H9 (cell line): ENCODE measurements at regions not wholly inside any gene's neighbourhood (a gene's known extent, or its start where the extent isn't known, plus 50 kb on each side); places are given as distances from the start of the nearest gene placed in this dataset.

Experiments
- DNase-seq: peaks from one replicate; pipeline ENCODE4 v3.0.0-alpha.2; 2017
- H2AFZ ChIP-seq: one replicate; pipeline ENCODE4 v1.6.1; 2013; ENCODE audit warnings: mild to moderate bottlenecking, low read length, control low read depth, moderate library complexity
- H2AK5ac ChIP-seq: 2 replicates; pipeline ENCODE4 v1.6.1; 2013; ENCODE audit warnings: low read length, control low read depth, mixed read lengths; ENCODE audit not compliant: insufficient read length
- H2BK120ac ChIP-seq: one replicate; pipeline ENCODE4 v1.6.1; 2013; ENCODE audit warnings: low read depth, mild to moderate bottlenecking, low read length, control low read depth, inconsistent platforms; ENCODE audit not compliant: poor library complexity, severe bottlenecking
- H2BK12ac ChIP-seq: 2 replicates; pipeline ENCODE4 v1.6.1; 2013; ENCODE audit warnings: low read length, control low read depth, mixed read lengths, low read depth; ENCODE audit not compliant: insufficient read length
- H2BK15ac ChIP-seq: 2 replicates; pipeline ENCODE4 v1.6.1; 2013; ENCODE audit warnings: low read depth, low read length, control low read depth
- H2BK20ac ChIP-seq: one replicate; pipeline ENCODE4 v1.6.1; 2013; ENCODE audit warnings: low read depth, mild to moderate bottlenecking, low read length, control low read depth, inconsistent platforms; ENCODE audit not compliant: poor library complexity, severe bottlenecking
- H2BK5ac ChIP-seq: 2 replicates; pipeline ENCODE4 v1.6.1; 2013; ENCODE audit warnings: low read length, control low read depth, mixed read lengths; ENCODE audit not compliant: insufficient read length
- H3K14ac ChIP-seq: 2 replicates; pipeline ENCODE4 v1.6.1; 2013; ENCODE audit warnings: low read length, control low read depth; ENCODE audit not compliant: insufficient read depth
- H3K18ac ChIP-seq: 2 replicates; pipeline ENCODE4 v1.6.1; 2013; ENCODE audit warnings: low read depth, mild to moderate bottlenecking, mixed read lengths, low read length, control low read depth; ENCODE audit not compliant: insufficient read length
- H3K23ac ChIP-seq: 2 replicates; pipeline ENCODE4 v1.6.1; 2013; ENCODE audit warnings: low read length, control low read depth, mixed read lengths, low read depth; ENCODE audit not compliant: insufficient read length
- H3K23me2 ChIP-seq: 2 replicates; pipeline ENCODE4 v1.6.1; 2013; ENCODE audit warnings: low read depth, mild to moderate bottlenecking, mixed read lengths, low read length, control low read depth; ENCODE audit not compliant: insufficient read length, poor library complexity, severe bottlenecking
- H3K27ac ChIP-seq: 2 replicates; pipeline ENCODE4 v1.5.1; 2013; ENCODE audit warnings: low read length, control low read depth, mixed read lengths, low read depth; ENCODE audit not compliant: insufficient read length
- H3K27me3 ChIP-seq: 2 replicates; pipeline ENCODE4 v1.6.1; 2013; ENCODE audit warnings: low read length, control low read depth, inconsistent platforms; ENCODE audit not compliant: insufficient read depth
- H3K4ac ChIP-seq: 2 replicates; pipeline ENCODE4 v1.6.1; 2013; ENCODE audit warnings: low read depth, mild to moderate bottlenecking, control low read depth, inconsistent platforms, low read length, moderate library complexity
- H3K4me1 ChIP-seq: 2 replicates; pipeline ENCODE4 v1.6.1; 2013; ENCODE audit warnings: low read length, control low read depth, inconsistent platforms; ENCODE audit not compliant: insufficient read depth
- H3K4me2 ChIP-seq: 2 replicates; pipeline ENCODE4 v1.6.1; 2013; ENCODE audit warnings: low read length, control low read depth, mixed read lengths; ENCODE audit not compliant: insufficient read length, insufficient read depth
- H3K56ac ChIP-seq: 2 replicates; pipeline ENCODE4 v1.6.1; 2013; ENCODE audit warnings: low read depth, mild to moderate bottlenecking, mixed read lengths, low read length, control low read depth; ENCODE audit not compliant: insufficient read length
- H3K79me1 ChIP-seq: 2 replicates; pipeline ENCODE4 v1.6.1; 2013; ENCODE audit warnings: low read depth, mild to moderate bottlenecking, moderate library complexity, low read length, control low read depth, inconsistent platforms; ENCODE audit not compliant: insufficient read depth, poor library complexity, severe bottlenecking
- H3K79me2 ChIP-seq: 2 replicates; pipeline ENCODE4 v1.6.1; 2013; ENCODE audit warnings: low read length, control low read depth, inconsistent platforms; ENCODE audit not compliant: insufficient read depth
- H3K9ac ChIP-seq: 2 replicates; pipeline ENCODE4 v1.6.1; 2013; ENCODE audit warnings: low read length, control low read depth, mixed read lengths; ENCODE audit not compliant: insufficient read length; ENCODE audit errors: extremely low read depth
- H3K9me3 ChIP-seq: one replicate; pipeline ENCODE4 v1.6.1; 2013; ENCODE audit warnings: low read depth, low read length, inconsistent platforms; ENCODE audit not compliant: control insufficient read depth
- H3T11ph ChIP-seq: one replicate; pipeline ENCODE4 v1.6.1; 2013; ENCODE audit warnings: mild to moderate bottlenecking, low read length, control low read depth, inconsistent platforms
- H4K20me1 ChIP-seq: one replicate; pipeline ENCODE4 v1.6.1; 2013; ENCODE audit not compliant: control insufficient read depth, insufficient read length, insufficient read depth
- H4K5ac ChIP-seq: 2 replicates; pipeline ENCODE4 v1.6.1; 2013; ENCODE audit warnings: low read depth, mild to moderate bottlenecking, mixed read lengths, low read length, control low read depth; ENCODE audit not compliant: insufficient read length
- H4K8ac ChIP-seq: replicated peaks from 2 replicates; pipeline ENCODE4 v1.6.1; 2013; ENCODE audit warnings: low read length, control low read depth, mixed read lengths, low read depth; ENCODE audit not compliant: insufficient read length
- H4K91ac ChIP-seq: 2 replicates; pipeline ENCODE4 v1.6.1; 2013; ENCODE audit warnings: low read depth, mild to moderate bottlenecking, moderate library complexity, mixed read lengths, low read length, control low read depth; ENCODE audit not compliant: insufficient read length
- H3K27ac Mint-ChIP-seq, 3 experiments: 2 replicates in 2 of 3; 3 replicates in 1 of 3; pipeline ENCODE4 v1.8.0; 2020 to 2021; ENCODE audit warnings: mixed read lengths in 3 of 3, mild to moderate bottlenecking in 1 of 3, moderate library complexity in 1 of 3
- H3K27me3 Mint-ChIP-seq: 2 replicates; pipeline ENCODE4 v1.8.0; 2021; ENCODE audit warnings: low read depth, mild to moderate bottlenecking, moderate library complexity, mixed read lengths
- H3K36me3 Mint-ChIP-seq, 3 experiments: 2 replicates in 2 of 3; 3 replicates in 1 of 3; pipeline ENCODE4 v1.8.0; 2020 to 2021; ENCODE audit warnings: low read depth in 3 of 3, mixed read lengths in 3 of 3; ENCODE audit not compliant: insufficient read depth in 1 of 3
- H3K4me1 Mint-ChIP-seq, 2 experiments: 2 replicates each; pipeline ENCODE4 v1.8.0; 2020; ENCODE audit warnings: mixed read lengths in 2 of 2
- H3K4me3 Mint-ChIP-seq, 2 experiments: 2 replicates in 1 of 2; 3 replicates in 1 of 2; pipeline ENCODE4 v1.8.0; 2020 to 2021; ENCODE audit warnings: mild to moderate bottlenecking in 2 of 2, mixed read lengths in 2 of 2, moderate library complexity in 1 of 2
- H3K9me3 Mint-ChIP-seq, 2 experiments: 2 replicates in 1 of 2; 3 replicates in 1 of 2; pipeline ENCODE4 v1.8.0; 2020; ENCODE audit warnings: mild to moderate bottlenecking in 2 of 2, mixed read lengths in 2 of 2, moderate library complexity in 1 of 2
- CTCF ChIP-seq: fragments of 200-600 bp; sonication (generic); conservative IDR thresholded peaks from 3 replicates; pipeline ENCODE4 v1.8.0; 2021; ENCODE audit warnings: antibody characterized with exemption, mild to moderate bottlenecking
- WGBS: extraction: QIAGEN DNeasy Blood & Tissue Kit; methylation state at CpG from one replicate; pipeline ENCODE4 v1.1.7; 2013; ENCODE audit warnings: missing lambda C conversion rate, low lambda C conversion rate, mixed read lengths; ENCODE audit not compliant: insufficient read length; ENCODE audit errors: extremely low coverage; 5-methylcytosine and 5-hydroxymethylcytosine counted together

- no peak overlapping the region for H3K56ac ChIP-seq
- no peak overlapping the region for H2BK20ac ChIP-seq
- H3K23me2 ChIP-seq: no peaks in the 10 kb centered on the region
- no peak overlapping the region for H4K91ac ChIP-seq
- H3K27me3 Mint-ChIP-seq: no peaks in the 10 kb centered on the region
- no peak overlapping the region for H3K9ac ChIP-seq
- no peak for DNase-seq
- TF ChIP-seq CTCF: no peak
- no peak overlapping the region for H3T11ph ChIP-seq
- H3K23ac ChIP-seq: no peak overlapping the region
- no peaks in the 10 kb centered on the region for H3K79me2 ChIP-seq
- H3K4ac ChIP-seq: no peak overlapping the region
- H3K18ac ChIP-seq: no peak overlapping the region
- no peak overlapping the region for H3K27ac ChIP-seq
- H3K79me1 ChIP-seq: no peaks in the 10 kb centered on the region
- H3K27me3 ChIP-seq: no peaks in the 10 kb centered on the region
- no peak overlapping the region for H2BK15ac ChIP-seq
- H4K8ac ChIP-seq: no peak overlapping the region
- H3K4me1 ChIP-seq: no peaks in the 10 kb centered on the region
- no peak overlapping the region for H2BK5ac ChIP-seq
- no peak overlapping the region for H2AK5ac ChIP-seq
- no peaks in the 10 kb centered on the region for H4K20me1 ChIP-seq
- no peak overlapping the region for H3K14ac ChIP-seq
- H3K4me2 ChIP-seq: no peak overlapping the region
- no peaks in the 10 kb centered on the region for H3K4me1 Mint-ChIP-seq
- H3K36me3 Mint-ChIP-seq: no peaks in the 10 kb centered on the region
- no peaks in the 10 kb centered on the region for H3K9me3 Mint-ChIP-seq
- H2BK12ac ChIP-seq: no peak overlapping the region
- H3K27ac Mint-ChIP-seq: no peak overlapping the region
- H2BK120ac ChIP-seq: no peak overlapping the region
- no peak overlapping the region for H3K4me3 Mint-ChIP-seq
- H3K9me3 ChIP-seq: no peaks in the 10 kb centered on the region
- WGBS: no CpG with 5 or more reads among the region's 4 CpGs
- no peak overlapping the region for H2AFZ ChIP-seq
- H4K5ac ChIP-seq: no peak overlapping the region
Observed at GRCh38 chr7:16359216-16359615, 62.1 kb downstream of the CRPPA start.
